Caco-2 (cell line): ENCODE measurements at regions not wholly inside any gene's neighbourhood (a gene's known extent, or its start where the extent isn't known, plus 50 kb on each side); places are given as distances from the start of the nearest gene placed in this dataset.

Source experiments
- BruUV-seq: library from RNA; stranded (reverse); fragments of 400-500 nt; replicated peaks from 2 replicates; lab custom pipeline; 2021; lab: Mats Ljungman, UMichigan
- CTCF ChIA-PET: fragments of 300-600 bp; sonication (Branson Sonifier 250); formaldehyde crosslinking; loops from one replicate; lab custom pipeline; 2022; ENCODE audit warnings: antibody characterized with exemption; lab: Charles Lee
- POLR2A ChIA-PET: fragments of 300-600 bp; sonication (Branson Sonifier 250); formaldehyde crosslinking; loops from one replicate; lab custom pipeline; 2022; ENCODE audit warnings: antibody characterized with exemption; lab: Charles Lee
- DNase-seq, 2 experiments: peaks; one replicate each; pipeline versions ENCODE4 v3.0.0 to v3.0.0-alpha.2; 2020 to 2022
- H3K27me3 ChIP-seq: replicated peaks from 2 replicates; pipeline ENCODE4 v1.6.0; 2011; ENCODE audit warnings: low read length; ENCODE audit not compliant: control insufficient read depth, insufficient read depth
- H3K36me3 ChIP-seq: 2 replicates; pipeline ENCODE4 v1.5.1; 2011; ENCODE audit warnings: low read length; ENCODE audit not compliant: control insufficient read depth, insufficient read depth
- H3K4me1 ChIP-seq: fragments of 250-450 bp; sonication (Bioruptor Pico); 2 replicates; pipeline ENCODE4 v1.5.1; 2020; ENCODE audit warnings: mild to moderate bottlenecking
- H3K4me3 ChIP-seq: 2 replicates; pipeline ENCODE4 v1.5.1; 2011; ENCODE audit warnings: low read depth, mild to moderate bottlenecking, control low read depth, low read length
- H3K9me3 ChIP-seq: fragments of 250-450 bp; sonication (Bioruptor Pico); 2 replicates; pipeline ENCODE4 v1.5.1; 2020; ENCODE audit warnings: mild to moderate bottlenecking, moderate library complexity
- H3K27ac Mint-ChIP-seq: one replicate; pipeline ENCODE4 v1.8.0; 2022; ENCODE audit warnings: mixed read lengths; ENCODE audit not compliant: unreplicated experiment
- H3K27me3 Mint-ChIP-seq: one replicate; pipeline ENCODE4 v1.8.0; 2022; ENCODE audit warnings: mixed read lengths; ENCODE audit not compliant: insufficient read depth, unreplicated experiment
- H3K36me3 Mint-ChIP-seq: one replicate; pipeline ENCODE4 v1.8.0; 2022; ENCODE audit warnings: mild to moderate bottlenecking, mixed read lengths; ENCODE audit not compliant: insufficient read depth, unreplicated experiment
- H3K4me1 Mint-ChIP-seq: one replicate; pipeline ENCODE4 v1.8.0; 2022; ENCODE audit warnings: low read depth, mixed read lengths; ENCODE audit not compliant: unreplicated experiment
- H3K4me3 Mint-ChIP-seq: one replicate; pipeline ENCODE4 v1.8.0; 2022; ENCODE audit warnings: mild to moderate bottlenecking, moderate library complexity, mixed read lengths; ENCODE audit not compliant: unreplicated experiment
- H3K9me3 Mint-ChIP-seq: one replicate; pipeline ENCODE4 v1.8.0; 2022; ENCODE audit warnings: mixed read lengths; ENCODE audit not compliant: unreplicated experiment
- CTCF ChIP-seq, 2 experiments: fragments of 200-600 bp in 1 of 2; IDR thresholded peaks; 1 replicate in 1 of 2; 2 replicates in 1 of 2; pipeline versions ENCODE4 v1.5.1 to v1.8.0; 2011 to 2022; ENCODE audit warnings: antibody characterized with exemption in 1 of 2, control low read depth in 1 of 2, inconsistent platforms in 1 of 2, low read depth in 1 of 2, low read length in 1 of 2, mild to moderate bottlenecking in 1 of 2, moderate library complexity in 1 of 2; ENCODE audit not compliant: insufficient read depth in 1 of 2, severe bottlenecking in 1 of 2, unreplicated experiment in 1 of 2
- intact Hi-C: fragments of 100-400 bp; cut with micrococcal nuclease; formaldehyde crosslinking; loops from one replicate; pipeline ENCODE4 v1.10.0; 2022; ENCODE audit not compliant: unreplicated experiment

- Mint-ChIP-seq H3K9me3 (no peaks in the 10 kb centered on the region), H3K4me3 (no peak overlapping the region), H3K4me1 (peaks cover 10% of the 10 kb centered on the region), H3K27me3 (no peaks in the 10 kb centered on the region), H3K36me3 (no peaks in the 10 kb centered on the region), H3K27ac (no peak overlapping the region)
- no TSS peak for BruUV-seq
- Histone ChIP-seq H3K4me1 (peaks cover 25% of the 10 kb centered on the region), H3K27me3 (no peaks in the 10 kb centered on the region), H3K9me3 (no peaks in the 10 kb centered on the region; the same call in 1 of the 2 replicates), H3K36me3 (no peaks in the 10 kb centered on the region), H3K4me3 (no peak overlapping the region)
- no peak for TF ChIP-seq CTCF (IDR thresholded peaks at IDR 0.05; ENCODE audit: insufficient read depth in 1 of 2, low read depth in 1 of 2, low read length in 1 of 2, severe bottlenecking in 1 of 2, unreplicated experiment in 1 of 2)
- ChIA-PET CTCF (interaction anchor here (0.5 to 0.7 kb wide), 2 partner anchors 29 to 1587 kb away, joined by 3 read pairs; no protein-coding TSS in a partner anchor), POLR2A (no interaction called here)
- intact Hi-C loops = no loop called here
- DNase-seq = no peak
Measured at GRCh38 chr20:23148731-23149570, 62.8 kb upstream of the CD93 start.

GRCh38 chr20:23147964-23148730 lies 62.0 kb upstream of the CD93 start:
- intact Hi-C loops = no loop called here
- Histone ChIP-seq H3K27me3 (no peaks in the 10 kb centered on the region), H3K9me3 (no peaks in the 10 kb centered on the region; the same call in 1 of the 2 replicates), H3K4me3 (no peak overlapping the region), H3K36me3 (no peaks in the 10 kb centered on the region), H3K4me1 (peaks cover 24% of the 10 kb centered on the region)
- Mint-ChIP-seq H3K27ac (peak overlapping the region; percentile 37), H3K4me3 (no peak overlapping the region), H3K27me3 (no peaks in the 10 kb centered on the region), H3K4me1 (peaks cover 7% of the 10 kb centered on the region), H3K9me3 (no peaks in the 10 kb centered on the region), H3K36me3 (no peaks in the 10 kb centered on the region)
- no peak for DNase-seq
- ChIA-PET CTCF (no interaction called here), POLR2A (no interaction called here)
- BruUV-seq = no TSS peak
- no peak for TF ChIP-seq CTCF (IDR thresholded peaks at IDR 0.05; ENCODE audit: insufficient read depth in 1 of 2, low read depth in 1 of 2, low read length in 1 of 2, severe bottlenecking in 1 of 2, unreplicated experiment in 1 of 2)

GRCh38 chr20:23147647-23147963 lies 61.5 kb upstream of the CD93 start:
- no peaks in the 10 kb centered on the region for H3K36me3 Mint-ChIP-seq
- no peaks in the 10 kb centered on the region for H3K27me3 Mint-ChIP-seq
- Histone ChIP-seq H3K36me3 (no peaks in the 10 kb centered on the region), H3K9me3 (no peaks in the 10 kb centered on the region; the same call in 1 of the 2 replicates), H3K4me1 (peaks cover 21% of the 10 kb centered on the region), H3K27me3 (no peaks in the 10 kb centered on the region), H3K4me3 (no peak overlapping the region)
- peaks cover 6% of the 10 kb centered on the region for H3K4me1 Mint-ChIP-seq
- CTCF ChIA-PET = no interaction called here
- no peaks in the 10 kb centered on the region for H3K9me3 Mint-ChIP-seq
- BruUV-seq = no TSS peak
- H3K4me3 Mint-ChIP-seq = no peak overlapping the region
- intact Hi-C loops = no loop called here
- DNase-seq = no peak
- POLR2A ChIA-PET = no interaction called here
- TF ChIP-seq CTCF (IDR thresholded peaks at IDR 0.05; ENCODE audit: insufficient read depth in 1 of 2, low read depth in 1 of 2, low read length in 1 of 2, severe bottlenecking in 1 of 2, unreplicated experiment in 1 of 2) = no peak
- H3K27ac Mint-ChIP-seq = no peak overlapping the region
